Trophoblast cell (in vitro differentiated cells and primary cell): ENCODE measurements at regions not wholly inside any gene's neighbourhood (a gene's known extent, or its start where the extent isn't known, plus 50 kb on each side); places are given as distances from the start of the nearest gene placed in this dataset.

ENCODE experiments used
- DNase-seq, 2 donors: peaks; one replicate each; pipeline ENCODE4 v3.0.0-alpha.2; 2016
- H2AFZ ChIP-seq: 2 replicates; pipeline ENCODE4 v1.6.1; 2013; ENCODE audit warnings: low read length, moderate library complexity, mild to moderate bottlenecking; ENCODE audit not compliant: insufficient read depth, poor library complexity
- H2AK5ac ChIP-seq: 2 replicates; pipeline ENCODE4 v1.6.1; 2013; ENCODE audit warnings: mild to moderate bottlenecking, low read length
- H2BK120ac ChIP-seq: 2 replicates; pipeline ENCODE4 v1.6.1; 2013; ENCODE audit warnings: low read length, mild to moderate bottlenecking, moderate library complexity; ENCODE audit not compliant: insufficient read depth, poor library complexity
- H2BK12ac ChIP-seq: 2 replicates; pipeline ENCODE4 v1.6.1; 2013; ENCODE audit warnings: mild to moderate bottlenecking, low read length, moderate library complexity
- H2BK5ac ChIP-seq: 2 replicates; pipeline ENCODE4 v1.6.1; 2013; ENCODE audit warnings: low read length, low read depth, moderate library complexity, mild to moderate bottlenecking; ENCODE audit not compliant: poor library complexity
- H3K14ac ChIP-seq: 2 replicates; pipeline ENCODE4 v1.6.1; 2013; ENCODE audit warnings: mild to moderate bottlenecking, low read length
- H3K18ac ChIP-seq: 2 replicates; pipeline ENCODE4 v1.6.1; 2013; ENCODE audit warnings: mild to moderate bottlenecking, low read length
- H3K23ac ChIP-seq: 2 replicates; pipeline ENCODE4 v1.6.1; 2013; ENCODE audit warnings: low read length
- H3K27ac ChIP-seq: 2 replicates; pipeline ENCODE4 v1.5.1; 2013; ENCODE audit warnings: low read depth, mild to moderate bottlenecking, inconsistent platforms, low read length, moderate library complexity
- H3K27me3 ChIP-seq: 2 replicates; pipeline ENCODE4 v1.6.1; 2013; ENCODE audit warnings: inconsistent platforms, mild to moderate bottlenecking, low read length, moderate library complexity; ENCODE audit not compliant: insufficient read depth
- H3K36me3 ChIP-seq, 2 experiments: 1 replicate in 1 of 2; 2 replicates in 1 of 2; pipeline ENCODE4 v1.6.1; 2013; ENCODE audit warnings: low read length in 2 of 2, mild to moderate bottlenecking in 2 of 2, moderate library complexity in 1 of 2; ENCODE audit not compliant: insufficient read depth in 2 of 2, control insufficient read depth in 1 of 2
- H3K4ac ChIP-seq: 2 replicates; pipeline ENCODE4 v1.6.1; 2013; ENCODE audit warnings: low read depth, mild to moderate bottlenecking, low read length, moderate library complexity
- H3K4me1 ChIP-seq, 2 experiments: 1 replicate in 1 of 2; 2 replicates in 1 of 2; pipeline ENCODE4 v1.6.1; 2013; ENCODE audit warnings: low read length in 2 of 2, mild to moderate bottlenecking in 2 of 2, moderate library complexity in 1 of 2; ENCODE audit not compliant: insufficient read depth in 2 of 2, control insufficient read depth in 1 of 2
- H3K4me2 ChIP-seq: 2 replicates; pipeline ENCODE4 v1.6.1; 2013; ENCODE audit warnings: inconsistent platforms, mild to moderate bottlenecking, low read length, moderate library complexity
- H3K4me3 ChIP-seq: 2 replicates; pipeline ENCODE4 v1.5.1; 2013; ENCODE audit warnings: mild to moderate bottlenecking, low read depth, low read length, inconsistent platforms
- H3K79me1 ChIP-seq: one replicate; pipeline ENCODE4 v1.6.1; 2013; ENCODE audit warnings: low read length
- H3K79me2 ChIP-seq: 2 replicates; pipeline ENCODE4 v1.6.1; 2013; ENCODE audit warnings: low read length, mild to moderate bottlenecking; ENCODE audit not compliant: control insufficient read depth, insufficient read depth, poor library complexity
- H3K9ac ChIP-seq: 2 replicates; pipeline ENCODE4 v1.6.1; 2013; ENCODE audit warnings: mild to moderate bottlenecking, low read length
- H3K9me3 ChIP-seq: 2 replicates; pipeline ENCODE4 v1.6.1; 2013; ENCODE audit warnings: low read depth, mild to moderate bottlenecking, control low read depth, inconsistent platforms, low read length; ENCODE audit not compliant: insufficient read depth
- H4K12ac ChIP-seq: 2 replicates; pipeline ENCODE4 v1.6.1; 2013; ENCODE audit warnings: low read depth, mild to moderate bottlenecking, low read length, moderate library complexity
- H4K8ac ChIP-seq: 2 replicates; pipeline ENCODE4 v1.6.1; 2013; ENCODE audit warnings: low read depth, mild to moderate bottlenecking, low read length, moderate library complexity
- H4K91ac ChIP-seq: one replicate; pipeline ENCODE4 v1.6.1; 2013; ENCODE audit warnings: low read depth, mild to moderate bottlenecking, low read length, moderate library complexity
- WGBS: extraction: QIAGEN DNeasy Blood & Tissue Kit; methylation state at CpG from one replicate; pipeline ENCODE4 v1.1.7; 2013; ENCODE audit warnings: missing lambda C conversion rate; ENCODE audit not compliant: insufficient read length, insufficient coverage; ENCODE audit errors: extremely low coverage; 5-methylcytosine and 5-hydroxymethylcytosine counted together

DNA sequence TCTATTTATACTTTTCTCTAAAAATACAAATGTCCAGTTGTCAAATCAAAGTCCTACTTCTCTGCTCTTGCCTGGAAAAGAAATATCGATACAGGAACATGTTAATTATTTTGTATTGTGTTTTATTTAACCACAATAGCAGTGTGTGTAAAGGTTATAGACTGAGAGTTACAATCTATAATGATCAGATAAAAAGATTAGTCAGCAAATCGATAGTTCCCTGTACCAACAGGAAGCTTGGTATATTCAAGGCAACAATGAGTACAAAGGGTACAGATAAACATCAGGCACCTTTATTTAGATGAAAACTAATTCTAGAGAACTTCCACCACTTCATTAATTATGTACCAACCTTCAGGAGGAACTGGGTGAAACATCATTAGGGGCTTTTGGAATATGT is 469.5 kb downstream of the GBA3 start:
- Histone ChIP-seq H3K4me1 (no peaks in the 10 kb centered on the region), H3K27ac (no peak overlapping the region), H4K8ac (no peak overlapping the region), H4K91ac (no peak overlapping the region), H3K18ac (no peak overlapping the region), H3K23ac (no peak overlapping the region), H3K79me1 (no peaks in the 10 kb centered on the region), H2BK12ac (no peak overlapping the region), H3K4ac (no peak overlapping the region), H3K27me3 (no peaks in the 10 kb centered on the region), H3K9me3 (no peaks in the 10 kb centered on the region), H2BK120ac (no peak overlapping the region), H2BK5ac (no peak overlapping the region), H4K12ac (no peak overlapping the region), H3K9ac (no peak overlapping the region), H3K14ac (no peak overlapping the region), H3K4me2 (no peak overlapping the region), H2AFZ (no peak overlapping the region), H3K79me2 (no peaks in the 10 kb centered on the region), H2AK5ac (no peak overlapping the region), H3K36me3 (no peaks in the 10 kb centered on the region), H3K4me3 (no peak overlapping the region)
- no CpG with 5 or more reads among the region's 2 CpGs for WGBS
- DNase-seq = no peak

GRCh38 chr4:23161787-23162186 is 469.1 kb downstream of the GBA3 start:
- H3K79me1 ChIP-seq = no peaks in the 10 kb centered on the region

DNA sequence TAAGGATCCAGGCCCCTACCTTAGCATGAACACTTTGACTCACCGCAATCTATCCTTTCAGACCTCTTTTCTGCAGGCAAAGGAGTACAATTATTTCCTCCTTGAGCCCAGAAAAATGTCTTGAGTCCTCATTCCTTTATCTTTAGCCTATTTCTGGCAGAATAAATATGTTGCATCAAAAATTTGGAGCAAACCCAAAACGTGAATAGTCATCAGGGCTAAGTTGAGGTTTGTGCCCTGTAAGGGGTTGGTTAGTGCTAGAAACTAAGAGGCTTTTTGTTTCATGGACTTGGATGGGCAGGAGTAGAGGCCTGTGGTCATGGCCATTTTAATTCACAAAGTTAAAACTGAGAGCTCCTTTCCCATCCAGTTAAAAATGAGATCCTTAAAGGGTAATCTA is 460.3 kb downstream of the GBA3 start:
- DNase-seq = no peak
- Histone ChIP-seq H3K36me3 (no peaks in the 10 kb centered on the region), H3K4ac (no peak overlapping the region), H3K27me3 (no peaks in the 10 kb centered on the region), H2BK12ac (no peak overlapping the region), H4K12ac (no peak overlapping the region), H2AFZ (no peak overlapping the region), H3K27ac (no peak overlapping the region), H3K4me3 (no peak overlapping the region), H3K79me2 (no peaks in the 10 kb centered on the region), H2AK5ac (no peak overlapping the region), H4K91ac (no peak overlapping the region), H2BK5ac (no peak overlapping the region), H3K14ac (no peak overlapping the region), H3K9me3 (no peaks in the 10 kb centered on the region), H3K79me1 (no peaks in the 10 kb centered on the region), H4K8ac (no peak overlapping the region), H3K9ac (no peak overlapping the region), H2BK120ac (no peak overlapping the region), H3K23ac (no peak overlapping the region), H3K4me2 (no peak overlapping the region), H3K4me1 (peaks cover 0 to 4% of the 10 kb centered on the region in 2 experiments), H3K18ac (no peak overlapping the region)
- WGBS = no CpG with 5 or more reads among the region's 2 CpGs

More at GRCh38 chr4:23161787-23162186, 469.1 kb downstream of the GBA3 start:
- Histone ChIP-seq H2BK5ac (no peak overlapping the region), H3K9ac (no peak overlapping the region), H2AK5ac (no peak overlapping the region), H4K8ac (no peak overlapping the region), H3K27me3 (no peaks in the 10 kb centered on the region), H3K36me3 (no peaks in the 10 kb centered on the region), H4K12ac (no peak overlapping the region), H3K14ac (no peak overlapping the region), H3K27ac (no peak overlapping the region), H3K18ac (no peak overlapping the region), H3K9me3 (no peaks in the 10 kb centered on the region), H3K4me3 (no peak overlapping the region), H2BK12ac (no peak overlapping the region), H2AFZ (no peak overlapping the region), H2BK120ac (no peak overlapping the region), H3K4me1 (no peaks in the 10 kb centered on the region), H3K79me2 (no peaks in the 10 kb centered on the region), H3K4ac (no peak overlapping the region), H3K4me2 (no peak overlapping the region), H3K23ac (no peak overlapping the region), H4K91ac (no peak overlapping the region)
- DNase-seq = no peak
- no CpG with 5 or more reads among the region's 3 CpGs for WGBS

DNA sequence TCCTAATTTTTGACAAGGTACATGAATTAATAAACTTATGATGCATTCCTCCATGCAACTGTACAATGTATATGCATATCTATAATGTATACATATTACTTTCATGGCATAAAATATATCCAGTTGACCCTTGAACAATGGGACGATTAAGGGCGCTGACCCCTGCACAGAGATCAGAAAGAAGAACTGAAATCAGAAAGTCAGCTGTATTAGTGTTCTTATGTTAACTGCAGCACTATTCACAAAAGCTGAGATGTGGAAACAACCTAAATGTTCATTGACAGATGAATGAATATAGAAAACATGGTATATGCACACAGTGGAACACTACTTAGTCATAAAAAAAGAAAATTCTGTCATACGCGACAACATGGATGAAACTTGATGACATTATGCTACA is 457.1 kb downstream of the GBA3 start:
- Histone ChIP-seq H3K18ac (no peak overlapping the region), H3K9me3 (no peaks in the 10 kb centered on the region)

More for the DNA sequence above, 457.1 kb downstream of the GBA3 start:
- H4K91ac ChIP-seq = no peak overlapping the region
- H3K27me3 ChIP-seq = no peaks in the 10 kb centered on the region
- no peak overlapping the region for H2BK120ac ChIP-seq
- H4K8ac ChIP-seq = no peak overlapping the region
- no peak for DNase-seq
- no peak overlapping the region for H2AFZ ChIP-seq
- no peak overlapping the region for H2BK5ac ChIP-seq
- no peak overlapping the region for H4K12ac ChIP-seq
- no peaks in the 10 kb centered on the region for H3K79me1 ChIP-seq
- no peaks in the 10 kb centered on the region for H3K79me2 ChIP-seq
- no peaks in the 10 kb centered on the region for H3K36me3 ChIP-seq
- no peak overlapping the region for H3K27ac ChIP-seq
- no peak overlapping the region for H3K4ac ChIP-seq
- H3K14ac ChIP-seq = no peak overlapping the region
- H3K4me1 ChIP-seq = peaks cover 0 to 1% of the 10 kb centered on the region in 2 experiments
- no peak overlapping the region for H3K23ac ChIP-seq
- no peak overlapping the region for H3K4me3 ChIP-seq
- WGBS = no CpG with 5 or more reads among the region's 4 CpGs
- no peak overlapping the region for H2BK12ac ChIP-seq
- no peak overlapping the region for H3K4me2 ChIP-seq
- no peak overlapping the region for H3K9ac ChIP-seq
- H2AK5ac ChIP-seq = no peak overlapping the region
